HG03060 (cell line): ENCODE measurements at regions not wholly inside any gene's neighbourhood (a gene's known extent, or its start where the extent isn't known, plus 50 kb on each side); places are given as distances from the start of the nearest gene placed in this dataset.

Source experiments
- ATAC-seq: cut with Tn5 transposase; IDR thresholded peaks from one replicate; pipeline ENCODE4 v1.9.1; 2021; ENCODE audit warnings: low read depth, moderate number of reproducible peaks; ENCODE audit not compliant: unreplicated experiment

DNA sequence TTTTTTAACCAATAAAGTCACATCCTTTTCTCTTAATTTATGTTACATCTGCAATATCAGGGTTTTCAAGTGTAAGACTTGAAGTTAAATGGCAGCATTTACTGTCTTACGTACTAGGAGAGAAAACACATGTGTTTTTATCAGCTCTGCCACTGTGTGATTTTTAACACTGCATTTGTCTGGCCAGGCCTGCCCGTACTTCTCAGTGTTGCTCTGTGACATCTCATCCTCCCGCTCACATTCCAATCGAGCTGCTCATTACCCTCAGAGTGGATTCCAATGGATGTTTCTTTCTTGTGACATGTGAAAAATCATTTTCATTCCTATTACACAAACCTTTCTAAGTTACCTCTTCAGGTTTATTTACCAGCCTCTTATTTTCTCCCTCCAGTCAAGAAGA lies 420.3 kb downstream of the FAT4 start:
- no peak for ATAC-seq

DNA sequence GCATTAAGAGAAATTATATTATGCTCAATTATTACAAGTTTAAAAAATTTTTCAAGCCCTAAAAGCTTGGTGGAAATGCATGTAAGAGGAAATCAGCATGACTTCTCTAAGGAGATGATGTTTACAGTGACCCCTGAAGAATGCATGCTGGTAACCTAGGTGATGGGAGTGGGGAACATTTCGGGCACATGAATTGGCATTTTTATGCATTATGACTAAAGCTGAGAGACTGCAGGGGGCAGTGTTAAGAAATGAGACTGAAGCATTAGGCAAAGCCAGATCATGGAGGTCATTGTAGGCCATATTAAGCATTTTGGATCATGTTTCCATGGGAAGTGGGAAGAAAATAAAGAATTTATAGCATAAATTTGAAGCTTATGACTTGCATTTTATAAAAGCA lies 421.3 kb downstream of the FAT4 start:
- ATAC-seq = no peak

DNA sequence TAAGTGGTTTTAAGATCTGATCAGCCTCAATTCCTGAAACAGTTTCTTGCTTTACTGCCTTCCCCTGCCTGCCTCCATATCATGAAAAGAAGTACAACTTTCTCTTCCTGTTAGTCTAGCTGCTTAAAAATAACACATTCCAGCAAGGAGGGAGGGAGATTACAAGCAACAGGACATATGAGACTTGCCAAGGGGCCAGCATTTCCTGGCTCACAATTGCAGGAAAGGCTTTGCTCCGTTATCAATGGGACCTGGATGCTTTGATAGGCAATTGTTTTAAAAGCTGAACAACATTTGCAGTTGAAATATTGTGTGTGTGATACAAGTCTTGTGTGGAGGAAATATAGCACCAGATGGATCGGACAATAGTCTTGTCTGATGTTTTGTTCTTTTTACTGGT lies 425.0 kb downstream of the FAT4 start:
- no peak for ATAC-seq

DNA sequence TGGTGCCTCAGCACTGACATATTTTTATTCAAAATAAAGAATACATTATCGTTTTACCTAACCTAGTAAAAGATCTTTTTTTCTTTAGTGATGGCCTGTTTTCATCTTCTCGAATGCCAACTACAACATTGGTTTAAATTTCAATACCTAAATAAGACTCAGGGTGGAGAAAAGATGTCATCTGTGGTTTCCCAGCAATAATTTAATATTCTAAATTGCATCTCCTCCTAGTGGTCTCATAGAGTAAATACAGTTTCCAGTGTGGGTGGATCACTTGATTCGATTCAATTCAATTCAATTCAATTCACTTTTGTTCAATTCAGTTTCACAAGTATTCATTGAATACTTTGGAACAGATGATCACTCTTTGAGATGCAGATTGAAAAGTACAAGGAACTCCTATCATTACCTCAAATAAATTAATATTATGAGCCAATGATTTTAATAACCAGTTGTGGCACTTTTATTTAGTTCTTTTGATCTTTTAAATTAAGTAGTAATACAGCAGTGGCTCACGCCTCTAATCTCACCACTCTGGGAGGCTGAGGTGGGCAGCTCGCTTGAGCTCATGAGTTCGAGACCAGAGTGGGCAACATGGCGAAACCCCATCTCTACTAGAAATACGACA lies 427.2 kb downstream of the FAT4 start:
- no peak for ATAC-seq

DNA sequence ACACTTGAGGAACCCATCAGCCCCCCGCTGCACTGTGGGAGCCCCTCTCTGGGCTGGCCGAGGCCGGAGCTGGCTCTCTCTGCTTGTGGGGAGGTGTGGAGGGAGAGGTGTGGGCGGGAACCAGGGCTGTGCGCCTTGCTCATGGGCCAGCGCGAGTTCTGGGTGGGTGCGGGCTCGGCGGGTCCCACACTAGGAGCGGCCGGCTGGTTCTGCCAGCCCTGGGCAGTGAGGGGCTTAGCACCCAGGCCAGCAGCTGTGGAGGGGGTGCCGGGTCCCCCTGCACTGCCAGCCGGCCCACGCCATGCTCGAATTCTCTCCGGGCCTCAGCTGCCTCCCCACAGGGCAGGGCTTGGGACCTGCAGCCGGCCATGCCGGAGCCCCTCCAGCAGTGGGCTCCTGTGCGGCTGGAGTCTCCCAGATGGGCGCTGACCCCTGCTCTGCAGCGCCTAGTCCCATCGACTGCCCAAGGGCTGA lies 430.2 kb downstream of the FAT4 start:
- no peak for ATAC-seq

DNA sequence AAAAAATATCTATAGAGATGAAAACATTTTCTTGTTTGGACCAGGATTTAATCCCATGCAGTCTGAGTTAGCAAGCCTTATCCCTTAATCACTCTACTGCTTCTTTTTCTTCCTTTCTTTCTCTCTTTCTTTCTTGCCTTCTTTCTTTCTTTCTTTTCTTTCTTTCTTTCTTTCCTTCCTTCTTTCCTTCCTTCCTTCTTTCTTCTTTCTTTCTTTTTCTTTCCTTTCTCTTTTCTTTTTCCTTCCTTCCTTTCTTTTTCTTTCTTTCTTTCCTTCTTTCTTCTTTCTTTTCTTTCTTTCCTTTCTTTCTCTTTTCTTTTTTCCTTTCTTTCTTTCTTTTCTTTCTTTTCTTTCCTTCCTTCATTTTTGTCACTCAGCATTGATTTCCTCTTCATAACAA lies 434.6 kb downstream of the FAT4 start:
- no peak for ATAC-seq

DNA sequence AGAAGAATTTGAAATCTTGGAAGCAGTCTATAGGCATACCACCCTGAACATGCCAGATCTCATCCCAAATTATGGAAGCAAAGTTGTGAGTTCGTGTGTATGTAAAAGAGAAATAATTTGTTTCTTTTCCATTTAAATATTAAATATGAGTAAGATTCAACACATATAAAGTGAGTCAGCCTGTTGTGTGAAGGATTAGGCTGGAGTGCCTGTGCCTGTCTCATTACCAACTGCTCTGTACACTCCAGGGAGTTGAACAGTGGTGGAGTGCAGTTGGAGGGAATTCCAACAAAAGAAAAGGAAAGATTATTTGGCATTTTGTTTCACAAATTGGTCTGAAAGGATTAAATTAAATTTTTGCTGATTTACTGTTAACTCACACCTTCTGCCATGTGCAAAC lies 435.6 kb downstream of the FAT4 start:
- ATAC-seq = no peak

DNA sequence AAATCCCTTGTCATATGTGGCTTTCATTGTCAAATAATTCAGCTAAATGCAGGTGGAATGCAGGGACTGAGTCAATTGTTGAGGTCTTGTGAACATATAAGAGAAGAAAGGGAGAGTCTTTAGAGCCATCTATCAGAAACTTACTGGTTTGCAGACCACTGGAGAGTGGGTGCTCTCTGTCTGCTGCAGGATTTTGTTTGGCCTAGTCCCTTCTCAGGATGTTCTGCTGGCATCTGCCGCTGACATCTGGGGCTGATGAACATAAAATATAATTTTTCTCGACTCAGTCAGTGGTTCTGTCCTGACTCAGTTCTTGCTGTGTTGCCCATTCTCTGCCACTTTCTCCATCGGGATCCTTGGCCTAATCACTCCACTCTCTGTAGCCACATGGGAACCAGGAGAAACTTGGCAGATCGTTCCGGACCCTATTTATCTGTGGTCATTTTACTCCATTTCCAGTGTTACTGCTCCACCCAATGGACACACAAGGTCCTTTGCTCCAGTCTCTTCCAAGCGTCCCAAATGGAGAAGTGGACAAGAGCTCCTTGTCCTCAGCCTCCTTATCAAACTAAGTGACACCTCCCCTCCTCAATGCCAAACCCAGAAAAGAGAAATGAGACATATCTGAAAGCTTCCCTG lies 436.2 kb downstream of the FAT4 start:
- ATAC-seq = no peak

DNA sequence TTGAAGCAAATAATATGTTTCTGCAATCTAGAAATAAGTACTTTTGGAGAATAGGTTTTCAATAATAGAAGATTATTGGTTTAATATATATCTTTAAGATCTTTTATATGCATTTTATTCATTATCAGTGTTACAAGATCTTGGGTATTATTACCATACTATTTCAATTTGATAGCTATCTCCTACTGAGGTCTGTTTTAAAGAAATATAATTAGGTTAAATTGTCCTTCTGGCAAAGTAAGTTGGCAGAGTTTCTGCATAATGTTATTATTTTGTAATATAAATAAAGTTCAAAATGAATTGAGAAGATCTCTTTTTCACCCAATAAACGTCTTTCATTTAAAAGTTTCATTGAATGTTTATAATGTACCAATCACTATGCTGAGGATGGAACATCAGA lies 443.7 kb downstream of the FAT4 start:
- no peak for ATAC-seq

DNA sequence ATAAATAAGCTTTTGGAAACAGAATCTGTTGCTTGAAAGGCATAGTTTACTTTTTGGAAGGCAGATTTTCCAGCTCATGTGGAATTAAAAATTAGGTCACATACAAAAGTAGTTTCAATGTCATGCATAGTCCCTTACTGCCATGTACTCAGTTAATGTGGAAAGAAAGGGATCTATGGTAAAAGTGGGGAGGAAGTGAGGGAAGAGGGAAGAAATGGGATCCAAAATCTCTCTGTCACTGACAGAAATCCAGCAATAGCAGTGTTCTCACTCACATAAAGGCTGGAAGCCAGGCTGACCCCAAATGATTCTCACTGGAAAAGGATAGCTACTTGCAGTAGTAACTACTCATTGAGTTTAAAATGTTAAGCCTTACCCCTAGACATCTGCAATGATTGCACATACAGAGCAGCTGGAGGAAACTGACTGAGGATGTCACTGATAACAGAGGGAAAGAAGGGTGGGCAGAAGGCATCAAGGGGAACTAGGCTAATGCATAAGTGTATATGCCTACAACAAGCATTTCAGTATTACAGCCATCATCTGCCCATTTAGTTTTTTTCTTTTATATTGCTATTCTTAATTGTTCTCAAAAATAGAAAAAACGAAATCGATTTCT lies 445.6 kb downstream of the FAT4 start:
- no peak for ATAC-seq

DNA sequence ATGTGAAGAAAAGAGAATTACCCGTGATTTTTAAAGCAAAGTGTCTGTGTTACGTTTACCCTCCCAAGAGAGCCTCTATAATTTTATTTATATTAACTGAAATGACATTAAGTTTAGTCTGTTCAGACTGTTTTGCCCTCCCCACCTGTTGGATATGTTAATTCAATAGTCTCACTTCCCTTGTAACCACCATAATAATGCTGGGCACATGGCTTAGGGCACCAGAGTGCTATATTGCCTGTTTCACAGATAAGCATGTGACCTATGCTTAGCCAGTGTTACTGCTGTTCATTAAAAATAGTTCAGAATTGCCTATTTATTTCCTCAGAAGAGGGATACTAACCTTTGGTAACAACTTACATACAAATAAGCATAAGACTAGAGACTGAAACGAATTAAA lies 446.2 kb downstream of the FAT4 start:
- ATAC-seq = no peak

DNA sequence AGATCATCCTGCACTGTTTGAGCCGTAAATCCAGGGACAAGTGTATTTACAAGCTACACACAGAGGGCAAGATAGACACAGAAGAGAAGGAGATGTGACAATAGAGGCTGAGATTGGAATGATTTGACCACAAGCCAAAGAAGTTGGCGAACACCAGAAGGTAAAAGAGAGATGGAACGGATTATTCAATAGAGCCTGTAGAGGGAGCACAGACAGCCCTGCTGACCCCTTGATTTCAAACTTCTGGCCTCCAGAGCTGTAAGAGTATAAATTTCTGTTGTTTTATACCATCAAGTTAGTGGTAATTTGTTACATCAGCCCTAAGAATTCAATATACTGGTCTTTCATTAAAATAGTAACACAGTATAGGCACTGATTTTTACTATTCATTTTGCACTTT lies 447.8 kb downstream of the FAT4 start:
- no peak for ATAC-seq

DNA sequence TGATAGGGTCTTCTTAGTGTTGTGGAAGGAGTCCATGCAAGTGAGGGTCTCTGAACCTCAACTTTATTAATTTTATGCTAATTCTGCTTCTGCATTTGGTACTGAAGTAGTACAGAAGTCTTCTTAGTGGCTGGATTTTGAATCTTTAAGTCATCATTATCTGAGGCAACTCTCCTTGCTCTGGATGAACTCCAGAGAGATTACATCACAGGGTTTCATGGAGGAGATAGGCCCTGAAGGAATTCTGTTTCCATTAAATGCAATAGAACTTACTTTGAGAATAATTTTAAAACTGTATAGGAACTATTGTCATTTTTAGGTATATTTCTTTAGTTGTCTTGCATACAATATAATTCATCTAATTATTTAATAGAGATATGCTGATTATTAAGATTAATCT lies 451.2 kb downstream of the FAT4 start:
- ATAC-seq = no peak

DNA sequence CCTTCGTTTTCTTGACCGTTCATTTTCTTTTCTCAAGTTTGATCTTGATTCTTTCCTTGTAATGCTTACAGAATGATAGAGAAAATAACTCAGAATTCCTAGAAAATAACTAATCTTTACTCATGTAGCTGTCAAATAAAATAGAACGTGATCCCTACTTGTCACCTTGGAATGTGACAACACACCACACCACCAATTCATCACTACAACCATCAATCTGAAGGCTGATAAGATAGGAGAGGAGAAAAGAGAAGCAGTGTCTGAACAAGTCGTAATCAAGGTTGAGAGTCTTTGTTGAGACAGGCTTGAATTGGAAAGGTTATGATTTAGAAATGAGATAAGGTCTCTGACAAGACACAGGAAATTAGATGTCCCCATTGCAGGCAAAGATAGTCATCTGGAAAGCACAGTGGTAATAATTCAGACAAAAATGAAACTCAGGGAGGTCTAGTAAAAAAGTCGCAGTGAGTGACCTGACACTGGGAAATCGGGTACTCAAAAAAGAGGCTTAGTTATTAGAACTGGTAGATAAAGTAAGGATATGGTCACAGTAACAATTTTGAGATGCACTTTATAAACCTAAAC lies 456.2 kb downstream of the FAT4 start:
- no peak for ATAC-seq

DNA sequence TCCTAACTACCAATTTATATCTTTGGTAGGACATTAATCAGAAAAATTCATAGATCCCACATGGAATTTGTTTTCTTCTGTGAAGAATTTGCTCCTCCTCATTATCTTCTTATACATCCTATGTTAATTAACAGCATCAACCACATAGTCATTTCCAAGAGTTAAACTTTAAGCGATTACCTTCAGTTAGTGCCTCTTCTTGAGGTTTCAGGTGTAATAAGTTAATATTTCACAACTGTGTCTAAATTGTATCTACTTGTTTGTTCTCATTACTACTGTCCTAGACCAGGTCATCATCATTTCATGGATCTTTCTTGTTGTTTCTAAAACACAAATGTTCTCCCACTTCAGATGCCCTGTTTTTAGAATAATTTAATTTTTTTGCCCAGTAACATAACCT lies 457.9 kb downstream of the FAT4 start:
- ATAC-seq = no peak

DNA sequence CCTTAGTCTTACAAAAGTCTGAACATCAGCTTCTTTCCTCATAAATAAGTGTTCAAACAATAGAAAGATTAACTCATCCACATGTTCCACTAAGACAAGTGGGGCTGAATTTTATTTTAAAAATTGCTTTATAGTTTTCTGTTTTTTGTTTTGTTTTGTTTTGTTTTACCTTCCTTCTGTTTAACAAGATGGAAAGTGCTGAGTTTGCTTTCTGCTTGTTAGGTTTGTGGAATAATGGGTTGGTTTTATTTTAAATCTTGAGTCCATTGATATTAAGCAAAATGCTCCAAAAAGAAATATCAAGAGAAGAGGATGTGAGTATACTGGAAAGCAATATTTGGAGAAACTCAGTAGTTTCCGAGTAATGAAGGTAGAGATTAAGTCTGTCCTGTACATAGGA lies 458.7 kb downstream of the FAT4 start:
- ATAC-seq = no peak

DNA sequence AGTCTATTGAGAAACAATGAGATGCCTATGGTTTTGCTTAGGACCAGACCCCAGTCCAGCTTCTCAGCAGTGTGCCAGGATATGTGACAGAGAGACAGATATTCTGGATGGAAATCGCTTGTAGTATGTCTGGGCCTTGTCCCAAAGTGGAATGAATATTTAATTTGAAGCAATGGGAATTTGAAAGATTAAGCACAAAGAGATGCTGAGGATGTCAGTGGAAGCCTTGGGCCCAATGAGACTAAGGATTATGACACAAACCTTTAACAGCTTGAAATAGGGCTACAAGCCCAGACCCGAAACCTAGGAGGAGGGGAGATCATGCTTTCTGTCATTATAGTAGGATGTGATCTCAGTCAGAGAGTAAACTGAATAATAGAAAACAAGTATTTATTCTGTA lies 459.2 kb downstream of the FAT4 start:
- no peak for ATAC-seq

DNA sequence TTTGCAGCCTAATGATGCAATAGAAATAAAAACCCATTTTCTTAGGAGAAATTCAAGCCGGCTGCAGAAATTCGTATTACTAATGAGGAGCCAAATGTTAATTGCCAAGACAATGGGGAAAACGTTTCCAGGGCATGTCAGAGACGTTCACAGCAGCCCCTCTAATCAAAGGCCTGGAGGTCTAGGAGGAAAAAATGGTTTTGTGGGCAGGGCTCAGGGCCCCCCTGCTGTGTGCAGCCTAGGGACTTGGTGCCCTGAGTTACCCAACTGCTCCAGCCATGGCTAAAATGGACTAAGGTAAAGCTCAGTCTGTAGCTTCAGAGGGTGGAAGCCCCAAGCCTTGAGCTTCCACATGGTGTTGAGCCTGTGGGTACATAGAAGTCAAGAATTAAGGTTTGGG lies 461.4 kb downstream of the FAT4 start:
- no peak for ATAC-seq

DNA sequence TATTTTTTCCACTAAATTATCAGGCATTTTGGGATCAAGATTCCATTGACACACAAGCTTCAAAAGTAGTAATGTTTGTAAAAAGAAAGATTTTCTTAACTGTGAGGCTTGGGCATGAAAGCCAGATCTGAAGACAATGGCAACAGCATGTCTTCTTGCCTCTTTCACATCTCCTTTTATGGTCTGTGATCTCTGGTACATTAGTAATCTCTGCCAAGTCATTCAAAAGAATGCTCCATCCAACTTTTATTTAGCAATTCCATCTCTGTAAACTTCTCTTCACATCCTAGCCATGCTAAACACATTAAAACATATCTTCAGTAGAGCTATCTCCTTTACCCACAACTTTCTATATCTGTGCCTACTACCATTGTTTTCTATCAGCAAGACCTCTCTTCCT lies 465.4 kb downstream of the FAT4 start:
- ATAC-seq = no peak

DNA sequence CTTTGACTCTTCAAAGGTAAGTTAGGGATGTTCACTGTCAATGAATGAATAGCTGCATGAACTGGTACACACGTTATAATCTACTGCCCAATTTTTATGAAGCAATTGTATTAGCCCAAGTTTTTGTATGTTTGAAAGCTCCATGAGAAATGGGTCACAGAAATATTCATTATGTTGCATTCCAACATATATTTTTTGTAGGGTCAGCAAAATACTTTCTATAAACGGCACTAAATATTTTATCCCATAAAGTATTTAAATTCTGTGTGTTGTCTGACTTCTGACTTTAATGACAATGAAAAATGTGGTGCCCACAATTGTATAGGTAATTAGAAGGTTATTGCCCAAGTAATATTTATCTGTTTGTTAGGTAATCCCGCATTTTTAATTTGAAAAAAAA lies 466.0 kb downstream of the FAT4 start:
- no peak for ATAC-seq

DNA sequence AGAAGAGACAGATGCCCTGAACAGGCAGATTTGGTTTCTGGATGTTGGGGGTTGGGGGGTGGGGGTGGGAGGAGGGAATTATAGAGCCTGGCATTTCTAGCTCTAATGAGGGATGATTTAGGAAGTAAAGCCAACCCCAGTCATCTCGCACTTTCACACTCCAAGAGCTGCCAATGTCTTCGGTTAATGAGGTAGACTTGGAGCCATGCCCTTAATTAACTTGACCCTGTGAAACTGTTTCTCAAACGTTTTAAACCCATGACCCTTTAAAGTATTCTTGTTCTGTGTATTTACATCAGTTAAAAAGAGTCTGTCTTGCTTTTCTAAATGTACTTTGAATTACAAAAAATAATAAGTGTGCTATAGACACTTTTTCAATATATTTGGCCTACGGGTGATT lies 466.9 kb downstream of the FAT4 start:
- no peak for ATAC-seq

DNA sequence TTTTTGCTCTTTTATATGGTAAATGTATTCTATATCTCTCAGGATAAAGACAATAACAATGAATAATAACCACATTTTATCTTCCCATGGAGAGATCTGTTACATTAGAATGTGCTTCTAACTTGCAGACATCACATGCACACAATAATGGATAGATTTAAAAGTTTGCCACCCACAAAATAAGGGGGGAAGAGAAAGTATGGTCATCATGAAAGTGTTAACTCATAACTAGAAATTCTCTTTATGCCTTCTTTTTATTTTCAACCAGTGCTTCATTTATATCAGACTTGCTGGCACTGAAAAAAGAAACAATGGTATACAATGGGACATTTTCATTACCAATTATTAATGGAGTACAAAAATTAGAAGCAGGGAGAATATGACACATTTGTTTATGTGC lies 470.0 kb downstream of the FAT4 start:
- ATAC-seq = no peak
